ENCODE measurements at regions not wholly inside any gene's neighbourhood (a gene's known extent, or its start where the extent isn't known, plus 50 kb on each side); places are given as distances from the start of the nearest gene placed in this dataset.
"Not testable (repeated sequence)": the region's sequence is repeated elsewhere in the genome, so short reads cannot be mapped to it uniquely, and the experiment has no call there.

DNA sequence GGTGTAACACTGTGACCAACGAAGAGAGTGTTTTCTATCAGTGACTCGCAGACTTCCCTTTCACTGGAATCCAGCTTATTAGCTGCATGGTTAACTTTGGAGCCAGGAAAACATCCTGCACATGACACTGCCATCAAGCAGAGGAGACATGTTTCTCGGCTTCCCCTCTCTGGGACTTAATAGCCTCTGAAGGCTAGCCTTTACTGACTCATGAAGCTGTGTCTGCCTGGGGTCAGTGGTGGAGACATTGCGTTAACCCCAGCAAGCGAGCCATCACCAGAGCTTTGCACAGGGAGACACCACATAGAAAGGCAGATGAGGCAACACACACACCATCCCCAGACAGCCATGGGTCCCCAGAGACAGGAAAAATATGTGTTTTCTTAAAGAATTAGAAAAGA, 126.9 kb upstream of the PRICKLE1 start:
- ATAC-seq (ENCODE audit: low FRiP score) (no peak), DNase-seq (ENCODE audit: low spot score) (no peak)
- TF ChIP-seq, protein P1, sequence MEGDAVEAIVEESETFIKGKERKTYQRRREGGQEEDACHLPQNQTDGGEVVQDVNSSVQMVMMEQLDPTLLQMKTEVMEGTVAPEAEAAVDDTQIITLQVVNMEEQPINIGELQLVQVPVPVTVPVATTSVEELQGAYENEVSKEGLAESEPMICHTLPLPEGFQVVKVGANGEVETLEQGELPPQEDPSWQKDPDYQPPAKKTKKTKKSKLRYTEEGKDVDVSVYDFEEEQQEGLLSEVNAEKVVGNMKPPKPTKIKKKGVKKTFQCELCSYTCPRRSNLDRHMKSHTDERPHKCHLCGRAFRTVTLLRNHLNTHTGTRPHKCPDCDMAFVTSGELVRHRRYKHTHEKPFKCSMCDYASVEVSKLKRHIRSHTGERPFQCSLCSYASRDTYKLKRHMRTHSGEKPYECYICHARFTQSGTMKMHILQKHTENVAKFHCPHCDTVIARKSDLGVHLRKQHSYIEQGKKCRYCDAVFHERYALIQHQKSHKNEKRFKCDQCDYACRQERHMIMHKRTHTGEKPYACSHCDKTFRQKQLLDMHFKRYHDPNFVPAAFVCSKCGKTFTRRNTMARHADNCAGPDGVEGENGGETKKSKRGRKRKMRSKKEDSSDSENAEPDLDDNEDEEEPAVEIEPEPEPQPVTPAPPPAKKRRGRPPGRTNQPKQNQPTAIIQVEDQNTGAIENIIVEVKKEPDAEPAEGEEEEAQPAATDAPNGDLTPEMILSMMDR (IDR thresholded peaks at IDR 0.05): no peak

DNA sequence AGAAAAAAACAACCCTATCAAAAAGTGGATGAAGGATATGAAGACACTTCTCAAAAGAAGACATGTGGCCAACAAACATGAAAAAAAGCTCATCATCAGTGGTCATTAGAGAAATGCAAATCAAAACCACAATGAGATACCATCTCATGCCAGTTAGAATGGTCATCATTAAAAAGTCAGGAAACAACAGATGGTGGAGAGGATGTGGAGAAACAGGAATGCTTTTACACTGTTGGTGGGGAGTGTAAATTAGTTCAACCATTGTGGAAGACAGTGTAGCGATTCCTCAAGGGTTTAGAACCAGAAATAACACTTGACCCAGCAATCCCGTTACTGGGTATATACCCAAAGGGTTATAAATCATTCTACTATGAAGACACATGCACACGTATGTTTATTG, 124.0 kb upstream of the PRICKLE1 start:
- not testable (repeated sequence) for DNase-seq (ENCODE audit: low spot score); ATAC-seq (ENCODE audit: low FRiP score)

DNA sequence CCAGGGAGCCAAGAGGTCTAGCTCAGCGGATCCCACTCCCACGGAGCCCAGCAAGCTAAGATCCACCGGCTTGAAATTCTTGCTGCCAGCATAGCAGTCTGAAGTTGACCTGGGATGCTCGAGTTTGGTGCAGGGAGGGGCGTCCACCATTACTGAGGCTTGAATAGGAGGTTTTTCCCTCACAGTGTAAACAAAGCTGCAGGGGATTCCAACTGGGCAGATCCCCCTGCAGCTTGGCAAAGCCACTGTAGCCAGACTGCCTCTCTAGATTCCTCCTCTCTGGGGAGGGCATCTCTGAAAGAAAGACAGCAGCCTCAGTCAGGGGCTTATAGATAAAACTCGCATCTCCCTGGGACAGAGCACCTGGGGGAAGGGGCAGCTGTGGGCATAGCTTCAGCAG, 118.8 kb upstream of the PRICKLE1 start:
- ATAC-seq (ENCODE audit: low FRiP score); DNase-seq (ENCODE audit: low spot score): not testable (repeated sequence)

DNA sequence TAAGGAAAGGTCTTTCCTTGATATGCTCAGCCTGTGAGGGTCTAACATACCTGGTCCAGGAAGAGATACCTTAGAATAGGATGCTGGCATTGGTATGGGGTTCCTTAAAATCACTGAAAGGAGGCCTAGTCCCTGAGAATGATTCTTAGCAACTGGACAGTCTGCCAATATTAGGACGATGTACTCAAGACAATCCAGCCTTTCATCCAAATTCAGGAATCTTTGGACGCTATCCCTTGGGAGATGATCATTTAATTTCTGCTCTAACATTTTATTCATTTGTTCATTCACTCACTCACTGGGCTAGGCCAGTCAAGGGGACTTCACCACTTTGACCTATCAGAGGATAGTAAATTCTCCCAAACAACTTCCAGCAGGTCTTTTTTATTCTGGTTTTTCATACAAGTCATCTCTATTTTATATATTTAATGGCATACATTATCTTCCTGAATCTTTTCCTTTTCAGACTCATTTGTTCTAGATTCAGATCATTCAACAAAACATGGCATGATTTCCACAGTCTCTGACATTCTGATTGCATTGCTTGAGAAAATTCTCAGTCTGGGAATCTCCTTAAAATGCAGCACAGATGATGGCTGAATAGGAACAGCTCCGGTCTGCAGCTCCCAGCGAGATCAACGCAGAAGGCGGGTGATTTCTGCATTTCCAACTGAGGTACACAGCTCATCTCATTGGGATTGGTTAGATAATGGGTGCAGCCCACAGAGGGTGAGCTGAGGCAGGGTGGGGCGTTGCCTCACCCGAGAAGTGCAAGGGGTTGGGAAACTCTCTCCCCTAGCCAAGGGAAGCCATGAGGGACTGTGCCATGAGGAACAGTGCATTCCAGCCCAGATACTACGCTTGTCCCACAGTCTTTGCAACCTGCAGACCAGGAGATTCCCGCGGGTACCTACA, 118.0 kb upstream of the PRICKLE1 start:
- TF ChIP-seq, protein P1 (IDR thresholded peaks at IDR 0.05): no peak
- DNase-seq (ENCODE audit: low spot score) (no peak), ATAC-seq (ENCODE audit: low FRiP score) (no peak)

DNA sequence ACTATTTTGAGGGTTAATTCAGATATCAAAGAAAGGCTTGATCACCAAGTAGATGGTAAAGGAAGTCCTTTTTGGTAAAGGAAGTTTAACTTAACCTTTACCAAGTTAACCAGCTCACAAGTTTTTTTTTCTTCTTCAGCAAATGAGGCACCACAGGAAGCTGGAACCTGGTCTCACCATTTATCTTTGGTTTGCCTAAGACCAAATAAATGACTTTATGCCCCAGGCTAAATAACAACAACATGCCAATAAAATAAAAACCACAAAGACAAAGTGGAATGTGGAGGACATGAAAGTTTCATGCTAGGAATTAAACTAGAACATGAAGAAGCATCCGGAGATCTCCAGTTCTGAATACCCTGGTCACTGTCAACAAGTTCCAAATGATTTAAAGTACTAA, 116.8 kb upstream of the PRICKLE1 start:
- TF ChIP-seq, protein P1 (IDR thresholded peaks at IDR 0.05): no peak
- DNase-seq (ENCODE audit: low spot score) (no peak), ATAC-seq (ENCODE audit: low FRiP score) (no peak)

DNA sequence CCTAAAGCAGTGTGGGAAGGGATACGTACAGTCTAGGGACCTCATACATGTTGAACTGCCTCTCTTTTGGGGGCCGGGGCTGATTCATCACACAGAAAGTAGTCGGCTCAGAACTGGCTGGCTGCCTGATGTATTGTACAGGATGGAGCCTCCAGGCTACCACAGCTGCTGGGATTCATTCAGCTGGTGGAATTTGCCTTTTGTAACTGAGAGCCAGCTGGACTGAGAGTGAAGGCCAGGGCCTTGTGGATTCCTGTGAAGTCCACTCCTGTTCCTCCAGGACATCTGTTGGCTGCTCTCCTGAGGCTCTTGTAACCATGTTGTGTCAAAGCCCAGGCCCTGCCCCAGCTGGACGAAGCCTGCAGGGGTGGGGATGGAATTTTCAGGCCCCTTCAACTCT, 116.3 kb upstream of the PRICKLE1 start:
- peak; percentile 62 for ATAC-seq (ENCODE audit: low FRiP score)
- TF ChIP-seq, protein P1 (IDR thresholded peaks at IDR 0.05): no peak
- peak; percentile 28 for DNase-seq (ENCODE audit: low spot score)

DNA sequence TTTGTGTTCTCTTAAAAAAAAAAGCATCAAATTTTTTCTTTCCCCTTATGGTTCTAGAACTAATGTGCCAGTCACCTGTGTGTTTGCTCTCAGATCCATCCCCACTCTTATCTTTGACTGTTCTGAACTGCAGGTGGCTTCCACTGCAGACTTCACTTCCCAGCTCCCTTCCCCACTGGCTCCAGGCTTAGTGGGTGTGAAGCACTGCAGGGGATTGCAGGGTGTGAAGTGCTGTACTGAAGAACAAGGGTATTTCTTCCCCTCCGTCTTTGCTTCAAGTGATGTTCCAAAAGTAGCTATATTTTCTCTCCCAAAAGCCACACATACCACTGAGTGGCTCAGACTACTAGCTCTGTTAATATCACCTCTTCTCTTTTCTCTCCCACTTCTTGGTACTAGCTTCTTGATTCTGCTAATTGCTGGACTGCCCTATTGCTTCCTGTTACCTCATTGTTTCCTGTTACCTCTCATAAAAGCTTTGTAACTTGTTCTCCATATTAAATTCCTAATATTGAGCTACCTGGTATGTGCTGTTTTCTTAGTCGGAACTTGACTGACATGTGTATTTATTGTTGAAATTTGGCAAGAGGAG, 115.4 kb upstream of the PRICKLE1 start:
- ATAC-seq (ENCODE audit: low FRiP score) (no peak), DNase-seq (ENCODE audit: low spot score) (no peak)
- TF ChIP-seq, protein P1 (IDR thresholded peaks at IDR 0.05): no peak

DNA sequence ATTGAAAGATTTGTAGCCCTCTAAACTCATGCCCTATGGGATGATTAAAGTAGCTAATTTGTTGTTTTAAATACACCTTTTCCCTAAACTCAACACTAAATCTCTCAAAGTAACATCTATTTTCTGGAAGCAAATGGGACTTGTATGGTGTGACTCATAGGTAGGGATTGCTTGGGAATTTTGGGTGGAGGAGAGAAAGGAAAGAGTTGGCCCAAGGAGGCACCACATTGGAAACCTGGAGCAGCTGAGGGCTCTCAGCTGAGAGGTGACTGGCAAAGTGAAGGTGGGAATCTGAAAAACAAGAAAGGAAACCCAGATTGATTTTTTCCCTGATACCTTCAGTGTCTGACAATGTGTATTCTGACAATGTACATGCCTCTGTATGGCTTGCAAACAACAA, 114.8 kb upstream of the PRICKLE1 start:
- TF ChIP-seq, protein P1 (IDR thresholded peaks at IDR 0.05): no peak
- DNase-seq (ENCODE audit: low spot score): no peak

More for the DNA sequence above, 114.8 kb upstream of the PRICKLE1 start:
- no peak for ATAC-seq (ENCODE audit: low FRiP score)

Measured in omental fat pad (tissue), 3 donors.